Ramos (cell line): ENCODE measurements at regions not wholly inside any gene's neighbourhood (a gene's known extent, or its start where the extent isn't known, plus 50 kb on each side); places are given as distances from the start of the nearest gene placed in this dataset.

Source experiments
- in situ Hi-C: fragments of 300-500 bp; cut with MboI; formaldehyde crosslinking; loops from one replicate; pipeline ENCODE4 v1.14.3; 2022; ENCODE audit warnings: low sequenced_read_pairs; ENCODE audit not compliant: unreplicated experiment

DNA sequence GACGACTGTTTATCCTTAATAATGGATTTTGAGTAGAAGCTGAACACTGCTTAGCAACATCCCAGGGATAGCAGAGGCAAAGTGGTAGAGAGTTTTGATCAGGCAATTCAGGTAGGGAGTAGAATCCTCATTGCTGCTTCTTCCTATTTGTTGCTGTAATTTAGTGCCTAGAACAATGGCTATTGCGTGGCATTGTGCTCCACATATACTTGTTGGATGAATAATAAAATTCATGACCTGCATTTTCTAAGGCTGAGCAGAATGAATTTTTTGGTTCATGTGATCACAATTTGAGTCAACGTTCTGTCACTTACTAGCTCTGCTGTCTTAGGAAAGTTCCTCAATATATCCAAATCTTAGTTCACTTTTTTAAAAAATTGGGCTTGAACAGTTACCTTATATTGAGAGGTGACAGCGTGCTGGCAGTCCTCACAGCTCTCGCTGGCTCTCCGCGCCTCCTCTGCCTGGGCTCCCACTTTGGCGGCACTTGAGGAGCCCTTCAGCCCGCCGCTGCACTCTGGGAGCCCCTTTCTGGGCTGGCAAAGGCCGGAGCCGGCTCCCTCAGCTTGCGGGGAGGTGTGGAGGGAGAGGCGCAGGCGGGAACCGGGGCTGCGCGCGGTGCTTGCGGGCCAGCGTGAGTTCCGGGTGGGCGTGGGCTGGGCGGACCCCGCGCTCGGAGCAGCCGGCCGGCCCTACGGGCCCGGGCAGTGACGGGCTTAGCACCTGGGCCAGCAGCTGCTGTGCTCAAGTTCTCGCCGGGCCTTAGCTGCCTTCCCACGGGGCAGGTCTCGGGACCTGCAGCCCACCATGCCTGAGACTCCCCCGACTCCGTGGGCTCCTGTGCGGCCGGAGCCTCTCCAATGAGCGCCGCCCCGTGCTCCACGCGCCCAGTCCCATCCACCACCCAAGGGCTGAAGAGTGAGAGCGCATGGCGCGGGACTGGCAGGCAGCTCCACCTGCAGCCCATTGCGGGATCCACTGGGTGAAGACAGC is 350.6 kb downstream of the ETS1 start:
- in situ Hi-C loops, result no loop called here

DNA sequence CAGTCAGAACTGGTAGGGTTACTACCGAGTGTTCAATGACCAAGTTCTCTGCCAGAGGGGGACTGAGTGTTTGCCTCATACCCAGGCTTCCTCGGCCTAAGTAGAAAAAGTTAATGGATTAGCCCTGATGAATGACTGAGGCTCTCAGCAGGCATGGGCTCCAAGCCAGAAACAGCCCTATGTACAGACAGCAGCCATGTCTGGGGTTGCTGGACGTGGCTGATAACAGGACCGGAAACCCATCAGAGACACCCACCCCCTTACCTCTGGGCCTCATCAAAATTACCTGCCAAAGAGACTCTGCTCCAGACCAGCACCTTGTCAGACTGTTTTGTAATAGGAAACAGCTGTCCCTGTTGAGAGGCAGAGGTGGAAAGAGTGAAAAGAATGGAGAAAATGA is 351.4 kb downstream of the ETS1 start:
- in situ Hi-C loops, result no loop called here

DNA sequence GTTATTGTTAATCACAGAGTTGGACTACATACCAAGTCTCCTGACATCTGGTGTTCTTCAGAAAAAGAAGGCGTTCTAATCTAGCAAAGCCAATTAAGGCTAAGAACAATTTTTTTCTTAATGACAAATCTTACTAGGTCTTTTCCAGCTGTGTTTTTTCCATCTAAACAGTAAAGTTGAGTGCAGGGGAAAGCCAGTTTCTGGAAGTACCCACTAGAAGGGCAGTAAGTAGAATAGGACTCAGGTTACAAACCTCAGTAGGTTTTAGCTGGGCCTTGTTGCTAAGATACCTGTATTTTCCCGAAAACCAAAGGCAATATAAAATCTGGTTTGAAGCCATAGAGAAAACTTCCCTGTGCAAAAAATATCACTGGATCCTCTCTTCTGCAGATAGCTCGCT is 351.9 kb downstream of the ETS1 start:
- in situ Hi-C loops, result no loop called here

DNA sequence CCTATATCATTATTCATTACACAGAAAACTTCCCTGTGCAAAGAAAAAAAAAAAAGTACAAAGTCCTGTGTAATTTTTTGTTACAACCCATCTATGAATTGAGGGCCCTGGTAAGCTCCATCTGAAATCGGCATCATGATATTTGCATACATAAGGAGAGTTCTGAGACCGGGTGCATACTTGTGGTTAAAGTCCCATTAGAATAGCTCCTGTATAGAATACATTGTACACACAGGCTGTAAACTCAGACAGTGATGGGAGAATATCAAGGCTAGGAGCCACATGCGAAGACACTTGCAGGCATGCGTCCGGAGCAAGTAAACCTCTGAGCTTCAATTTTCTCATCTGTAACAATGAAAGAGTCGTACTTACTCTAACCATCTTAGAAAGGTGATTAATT is 353.2 kb downstream of the ETS1 start:
- in situ Hi-C loops, result no loop called here

DNA sequence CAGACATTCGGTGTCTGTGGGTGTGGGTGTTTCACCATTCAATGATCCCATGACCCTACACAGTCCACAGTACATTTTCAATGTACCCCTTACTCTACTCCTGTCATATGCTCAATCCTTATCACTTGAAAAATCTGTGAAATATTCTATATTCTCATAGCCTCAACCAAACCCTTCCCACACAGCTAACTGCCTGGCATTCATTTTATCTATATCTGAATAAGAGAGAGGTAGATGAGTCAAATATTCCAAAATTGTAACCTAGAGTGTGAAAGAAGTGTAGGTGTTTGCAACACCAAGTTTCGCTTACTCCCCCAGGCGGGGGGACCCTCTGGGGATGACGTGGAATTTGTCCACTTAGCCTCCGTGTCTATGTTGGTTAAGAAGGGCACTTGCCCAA is 354.8 kb downstream of the ETS1 start:
- in situ Hi-C loops, result no loop called here

DNA sequence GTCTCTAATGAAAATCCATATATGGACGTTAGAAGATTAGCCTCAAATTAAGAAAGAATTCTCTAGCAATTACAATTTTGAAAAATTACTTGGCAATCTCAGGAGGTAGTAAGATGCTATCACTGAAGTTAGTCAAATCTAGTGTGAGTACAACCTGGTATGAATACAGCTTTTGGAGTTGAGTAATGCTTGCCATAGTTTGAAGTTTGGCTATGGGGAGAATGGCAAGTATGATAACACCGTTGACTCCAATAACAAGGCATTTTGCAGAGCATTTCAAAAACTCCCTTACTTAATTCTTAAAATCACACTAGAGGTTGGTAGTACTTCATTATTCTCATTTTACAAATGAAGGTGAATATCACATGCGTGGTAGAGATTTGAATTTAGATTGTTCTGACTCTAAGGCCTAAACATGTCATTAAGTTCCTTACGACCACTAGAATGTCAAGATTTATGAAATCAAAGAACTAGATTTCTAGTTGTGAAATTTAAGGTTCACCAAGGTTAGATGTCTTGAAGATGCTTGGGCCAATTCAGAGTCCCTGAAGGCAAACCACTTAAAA is 355.4 kb downstream of the ETS1 start:
- in situ Hi-C loops, result no loop called here

DNA sequence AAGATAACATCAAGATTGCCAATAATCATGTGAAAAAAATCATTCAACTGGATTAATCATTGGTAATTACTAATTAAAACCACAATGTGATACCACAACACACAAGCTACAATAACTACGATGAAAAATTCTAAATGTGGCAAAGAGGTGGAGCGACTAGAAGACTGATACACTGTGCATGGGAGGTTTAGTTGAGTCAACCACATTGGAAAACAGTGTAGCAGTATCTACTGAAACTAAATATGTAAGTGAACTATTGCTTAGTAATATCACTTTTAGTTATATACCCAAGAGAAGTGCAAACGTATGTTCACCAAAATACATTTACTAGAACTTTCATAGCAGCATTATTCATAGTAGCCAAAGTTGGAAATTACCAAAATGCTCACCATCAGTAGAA is 359.9 kb downstream of the ETS1 start:
- in situ Hi-C loops, result no loop called here

DNA sequence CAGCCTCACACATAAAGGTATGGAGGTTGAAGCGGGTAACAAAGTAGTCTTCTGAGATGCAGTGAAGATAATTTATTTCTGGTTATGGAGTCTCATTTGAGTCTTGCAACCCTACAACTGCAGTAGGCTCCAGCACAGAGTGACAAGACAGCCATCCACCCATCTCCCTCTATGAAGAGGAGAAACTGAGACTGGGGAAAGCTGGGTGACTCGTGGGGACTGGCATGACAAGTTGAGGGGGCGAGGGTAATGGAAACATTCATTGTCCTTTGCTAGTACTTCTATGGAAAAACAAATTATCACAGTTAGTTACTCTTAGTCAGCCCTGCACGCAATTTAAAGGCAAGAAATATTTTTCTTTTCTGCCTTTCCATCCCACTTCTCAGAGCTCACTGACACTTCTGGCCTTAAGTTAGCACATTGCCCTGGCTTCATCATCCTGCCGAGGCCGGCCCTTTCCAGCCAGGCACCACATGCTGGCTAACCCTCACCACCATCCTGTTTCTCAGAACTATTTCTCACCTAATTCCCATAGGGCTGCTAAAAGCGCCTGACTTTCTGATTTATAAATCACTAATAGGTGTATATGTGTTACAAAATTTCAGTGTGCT is 361.1 kb downstream of the ETS1 start:
- in situ Hi-C loops, result no loop called here

DNA sequence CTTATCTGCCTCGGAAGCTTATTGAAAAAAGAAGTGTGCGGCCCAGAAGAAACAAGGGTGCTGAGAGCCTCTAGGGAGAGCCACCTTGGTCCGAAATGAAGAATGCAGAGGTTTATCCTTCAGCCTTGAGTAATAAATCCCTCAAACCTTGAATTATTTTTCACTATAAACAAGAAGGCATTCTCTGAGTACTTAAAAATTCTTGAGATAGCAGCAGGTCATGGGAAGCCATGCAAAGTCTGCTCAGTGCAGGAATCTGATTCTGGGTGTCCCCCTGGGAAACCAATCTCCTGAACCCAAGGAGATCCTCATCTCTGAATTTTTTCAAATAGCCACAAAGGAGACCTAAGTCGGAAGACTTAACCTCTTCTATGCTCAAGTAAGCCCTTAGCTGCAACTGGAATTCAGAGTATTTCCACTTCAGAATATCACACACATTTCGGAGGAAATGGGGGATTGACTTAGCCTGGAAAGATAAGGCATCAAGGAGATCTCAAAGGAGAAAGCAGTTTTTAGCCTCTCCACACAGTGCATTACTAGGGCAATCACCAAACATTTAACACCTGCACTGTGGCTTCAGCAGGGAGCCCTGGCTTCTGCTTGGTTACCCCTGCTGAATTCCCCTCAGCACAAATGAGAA is 365.0 kb downstream of the ETS1 start:
- in situ Hi-C loops, result no loop called here

DNA sequence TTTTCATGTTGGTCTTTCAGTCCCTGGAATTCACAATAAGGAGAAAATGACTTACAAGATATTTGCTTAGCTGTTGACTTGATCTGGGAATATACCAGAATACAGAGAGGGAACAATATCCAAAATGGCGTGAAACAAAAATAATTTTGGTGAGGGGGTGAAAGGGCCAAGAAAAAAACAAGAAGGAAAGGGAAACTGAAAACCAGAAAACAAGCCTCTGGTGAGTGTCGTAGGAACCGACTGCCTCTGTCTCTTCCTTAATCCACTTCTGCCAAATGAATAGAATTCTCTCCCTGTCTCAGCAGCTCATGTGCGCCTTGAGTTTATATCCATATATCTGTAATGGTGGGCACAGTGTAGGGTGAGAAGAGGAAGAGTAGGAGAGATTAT is 367.6 kb downstream of the ETS1 start:
- in situ Hi-C loops, result no loop called here

DNA sequence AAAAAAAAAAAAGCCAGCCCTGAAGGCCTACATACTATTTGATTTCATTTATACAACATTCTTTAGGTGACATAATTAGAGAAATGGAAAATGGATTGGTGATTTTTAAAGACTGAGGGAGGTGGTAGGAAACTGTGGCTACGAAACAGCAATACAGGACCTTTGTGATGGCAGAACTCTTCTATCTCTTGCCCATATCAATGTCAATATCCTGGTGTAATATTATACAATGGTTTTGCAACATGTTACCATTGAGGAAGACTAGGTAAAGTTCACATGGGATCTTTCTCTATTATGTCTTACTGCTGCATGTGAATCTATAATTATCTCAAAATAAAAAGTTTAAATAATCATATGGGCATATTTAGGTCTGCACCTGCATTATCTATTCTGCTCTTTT is 371.2 kb downstream of the ETS1 start:
- in situ Hi-C loops, result no loop called here

DNA sequence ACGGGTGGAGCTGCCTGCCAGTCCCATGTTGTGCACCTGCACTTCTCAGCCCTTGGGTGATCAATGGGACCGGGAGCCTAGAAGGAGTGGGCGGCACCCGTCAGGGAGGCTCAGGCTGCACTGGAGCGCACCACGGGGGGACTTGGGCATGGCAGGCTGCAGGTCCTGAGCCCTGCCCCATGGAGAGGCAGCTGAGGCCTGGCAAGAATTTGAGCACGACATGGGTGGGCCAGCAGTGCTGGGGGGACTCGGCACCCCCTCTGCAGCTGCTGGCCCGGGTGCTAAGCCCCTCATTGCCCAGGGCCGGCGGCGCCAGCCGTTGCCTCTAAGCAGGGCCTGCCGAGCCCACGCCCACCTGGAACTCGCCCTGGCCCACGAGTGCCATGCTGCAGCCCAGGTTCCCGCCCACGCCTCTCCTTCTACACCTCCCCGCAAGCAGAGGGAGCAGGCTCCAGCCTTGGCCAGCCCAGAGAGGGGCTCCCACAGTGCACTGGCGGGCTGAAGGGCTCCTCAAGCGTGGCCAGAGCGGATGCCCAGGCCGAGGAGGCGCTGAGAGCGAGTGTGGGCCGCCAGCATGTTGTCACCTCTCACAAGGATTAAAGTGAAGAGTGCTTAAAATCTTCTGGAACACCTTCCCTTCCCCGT is 372.0 kb downstream of the ETS1 start:
- in situ Hi-C loops, result no loop called here

DNA sequence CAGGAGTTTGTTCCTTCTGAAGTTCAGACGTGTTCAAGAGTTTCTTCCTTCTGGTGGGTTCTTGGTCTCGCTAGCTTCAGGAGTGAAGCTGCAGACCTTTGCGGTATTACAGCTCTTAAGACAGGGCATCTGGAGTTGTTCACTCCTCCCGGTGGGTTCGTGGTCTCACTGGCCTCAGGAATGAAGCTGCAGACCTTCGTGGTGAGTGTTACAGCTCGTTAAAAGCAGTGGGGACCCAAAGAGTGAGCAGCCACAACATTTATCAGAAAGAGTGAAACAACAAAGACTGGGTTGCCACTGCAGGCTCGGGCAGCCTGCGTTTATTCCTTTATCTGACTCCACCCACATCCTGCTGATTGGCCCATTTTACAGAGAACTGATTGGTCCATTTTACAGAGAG is 373.1 kb downstream of the ETS1 start:
- in situ Hi-C loops, result no loop called here

DNA sequence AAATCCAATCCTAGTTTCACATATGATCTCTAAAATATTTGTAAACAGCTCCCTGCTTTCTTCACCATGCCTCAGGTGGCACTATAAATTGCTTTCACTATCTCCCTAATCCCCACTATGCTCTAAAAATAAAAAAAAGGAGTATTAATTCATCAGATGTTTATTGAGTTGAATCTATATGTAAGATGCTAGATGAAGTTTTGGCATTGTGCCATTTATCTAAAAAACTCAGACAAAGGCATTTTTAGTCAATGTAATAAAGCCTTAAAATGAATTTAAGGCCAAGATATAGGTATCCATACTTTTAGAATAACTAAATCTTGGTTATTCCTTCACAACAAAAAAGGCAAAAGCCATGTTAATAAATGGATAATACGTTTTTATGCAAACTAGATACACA is 373.9 kb downstream of the ETS1 start:
- in situ Hi-C loops, result no loop called here

DNA sequence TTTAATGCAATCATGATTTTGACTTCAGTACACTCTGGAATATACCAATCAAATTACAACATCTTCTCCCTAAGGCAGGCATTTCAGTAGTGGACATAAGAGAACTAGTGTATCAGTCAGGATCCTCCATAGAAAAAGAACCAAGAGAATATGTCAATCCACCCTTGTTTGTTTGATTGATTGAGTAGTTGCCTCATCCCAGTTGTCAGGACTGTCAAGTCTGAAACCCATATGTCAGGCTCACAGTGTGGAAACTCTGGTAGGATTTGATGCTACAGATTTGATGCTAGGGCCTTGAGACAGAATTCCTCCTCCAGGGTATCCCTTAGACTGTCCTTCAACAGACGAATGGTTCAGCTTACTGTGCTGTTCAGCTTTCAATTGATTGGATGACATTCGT is 375.0 kb downstream of the ETS1 start:
- in situ Hi-C loops, result no loop called here

DNA sequence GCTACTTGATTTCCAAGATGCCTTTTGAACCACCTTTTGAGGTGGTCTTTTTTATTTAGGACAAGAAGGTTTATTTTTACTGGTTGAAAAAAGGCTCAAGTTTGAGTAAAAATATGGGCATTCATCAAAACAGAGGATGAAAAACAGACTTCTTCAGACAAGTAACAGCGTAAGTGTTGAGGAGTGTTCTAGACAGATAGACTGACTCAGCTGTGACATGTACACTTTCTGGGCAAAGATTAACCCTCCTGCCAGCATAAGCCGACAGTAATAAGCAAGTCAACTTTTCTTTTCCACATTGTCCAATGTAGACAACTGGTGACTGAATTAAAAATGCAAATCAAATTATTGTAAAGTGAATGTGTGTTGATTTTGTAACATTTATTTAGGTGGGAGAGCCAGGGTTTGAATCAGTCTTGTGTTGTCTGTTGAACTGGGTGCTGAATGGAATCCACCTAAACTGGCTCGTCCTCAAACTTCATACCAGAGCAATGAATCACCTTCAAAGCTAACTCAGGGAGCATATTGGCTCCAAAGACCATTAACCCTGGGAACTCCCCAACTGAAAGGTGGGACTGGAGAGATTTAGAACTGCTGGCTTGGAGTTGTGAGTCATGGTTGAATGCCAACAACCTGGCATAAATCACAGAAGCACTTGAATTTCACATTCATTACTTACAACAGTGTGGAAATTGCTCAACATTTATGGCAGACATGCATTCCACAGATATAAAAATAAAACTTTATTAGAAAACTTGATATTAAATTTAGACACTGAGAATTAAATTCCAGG is 377.0 kb downstream of the ETS1 start:
- in situ Hi-C loops, result no loop called here

DNA sequence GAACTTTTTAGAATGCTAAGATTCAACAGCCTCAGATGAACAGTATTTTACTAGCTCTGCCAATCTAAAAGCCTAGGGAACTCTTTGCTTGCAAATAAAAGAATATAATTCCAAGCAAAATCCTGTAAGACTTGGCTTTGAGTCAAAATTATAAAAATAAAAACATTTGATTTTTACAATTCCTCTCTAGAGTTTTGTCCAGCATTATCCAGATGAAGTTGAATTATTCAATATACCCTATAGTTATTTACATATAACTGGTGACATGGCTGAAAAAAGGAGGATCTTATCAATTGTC is 378.3 kb downstream of the ETS1 start:
- in situ Hi-C loops, result no loop called here

DNA sequence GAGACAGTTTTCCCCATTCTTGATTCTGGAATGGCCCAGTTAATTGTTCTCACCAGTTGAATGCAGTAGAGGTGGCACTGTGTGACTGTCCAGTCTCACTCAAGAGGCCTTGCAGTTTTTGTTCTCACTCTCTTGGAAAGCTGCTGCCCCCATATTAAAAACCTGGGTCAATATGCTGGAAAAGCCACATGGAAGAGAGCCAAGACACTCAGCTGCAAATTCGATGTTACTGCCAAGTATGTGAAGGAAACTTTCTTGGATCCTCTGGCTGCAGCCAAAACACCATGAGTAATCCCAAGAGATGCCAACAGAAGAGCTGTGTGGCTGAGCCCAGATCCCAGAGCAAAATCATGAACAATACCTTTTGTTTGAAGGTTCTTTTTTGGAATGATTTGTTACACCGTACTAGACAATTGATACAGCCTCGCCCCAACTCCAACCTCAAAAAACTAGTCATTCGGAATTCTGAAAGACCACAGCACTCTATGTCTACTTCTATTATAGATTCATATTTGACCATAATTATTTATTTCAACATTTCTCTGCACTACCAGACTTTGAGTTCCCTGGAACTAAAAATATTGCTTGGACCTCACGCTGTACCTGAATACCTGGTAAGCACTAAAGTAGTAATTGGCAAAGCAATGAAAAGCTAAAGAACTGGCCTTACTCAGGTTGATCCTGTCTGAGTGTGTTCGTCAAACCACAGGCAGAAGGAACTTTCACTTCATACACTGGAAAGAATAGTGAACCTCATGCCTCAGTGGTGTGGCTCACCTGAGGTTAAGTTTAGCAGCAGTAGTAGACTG is 378.8 kb downstream of the ETS1 start:
- in situ Hi-C loops, result no loop called here

DNA sequence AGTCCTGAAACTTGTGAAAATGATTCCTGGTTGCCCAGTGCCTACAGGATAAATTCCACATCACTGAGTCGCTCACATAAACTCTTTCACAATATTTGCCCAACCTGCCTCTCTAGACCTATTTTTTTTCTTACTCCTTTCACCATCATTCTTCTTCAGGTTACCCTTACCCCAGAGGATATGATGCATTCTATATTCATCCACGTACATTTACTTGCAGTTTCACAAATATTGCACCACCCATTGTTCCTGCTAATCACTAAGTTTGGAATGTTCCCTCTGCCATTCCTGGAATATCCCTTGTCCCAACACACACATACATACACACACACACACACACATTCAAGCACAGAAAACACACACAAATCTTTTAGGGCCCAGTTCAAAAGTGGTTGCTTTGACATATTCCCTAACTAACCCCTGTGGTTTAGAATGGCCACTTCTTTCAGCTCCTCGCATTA is 379.5 kb downstream of the ETS1 start:
- in situ Hi-C loops, result no loop called here
